Activated CD4-positive, alpha-beta T cell treated with anti-CD3 and anti-CD28 coated beads, Interleukin-2, amount 50 U/mL, for 24 hours (primary cell): ENCODE measurements at regions not wholly inside any gene's neighbourhood (a gene's known extent, or its start where the extent isn't known, plus 50 kb on each side); places are given as distances from the start of the nearest gene placed in this dataset.

Experiments
- DNase-seq, 2 donors: peaks; one replicate each; pipeline ENCODE4 v3.0.0-alpha.2; 2020; ENCODE audit warnings: low read depth in 1 of 2, low spot score in 1 of 2

GRCh38 chr15:85847031-85847430 lies 52.3 kb upstream of the KLHL25 start:
- DNase-seq, result no peak

GRCh38 chr15:85849946-85850345 lies 55.2 kb upstream of the KLHL25 start:
- DNase-seq, result no peak

GRCh38 chr15:85852969-85853368 lies 58.2 kb upstream of the KLHL25 start:
- DNase-seq, result no peak

- peak in 1 of 2 donors; percentile 59 for DNase-seq
Observed at GRCh38 chr15:85854345-85855097, 59.8 kb upstream of the KLHL25 start.

- peak; percentile 62 to 69 for DNase-seq
Observed at GRCh38 chr15:85858586-85859375, 64.1 kb upstream of the KLHL25 start.

GRCh38 chr15:85859671-85860070 lies 64.9 kb upstream of the KLHL25 start:
- DNase-seq, result no peak

- no peak for DNase-seq
Observed at GRCh38 chr15:85860394-85861161, 65.9 kb upstream of the KLHL25 start.

- no peak for DNase-seq
Observed at GRCh38 chr15:85865070-85865684, 70.5 kb upstream of the KLHL25 start.

- no peak for DNase-seq
Observed at GRCh38 chr15:85867250-85867649, 72.5 kb upstream of the KLHL25 start.

- no peak for DNase-seq
Observed at GRCh38 chr15:85869124-85869523, 74.4 kb upstream of the KLHL25 start.

- DNase-seq, result no peak
Observed at GRCh38 chr15:85870216-85871014, 75.7 kb upstream of the KLHL25 start.

- DNase-seq, result no peak
Observed at GRCh38 chr15:85871545-85871944, 76.8 kb upstream of the KLHL25 start.

GRCh38 chr15:85872125-85872524 lies 77.4 kb upstream of the KLHL25 start:
- DNase-seq, result no peak

GRCh38 chr15:85874236-85874635 lies 79.5 kb upstream of the KLHL25 start:
- no peak for DNase-seq

- no peak for DNase-seq
Observed at GRCh38 chr15:85875756-85876155, 81.0 kb upstream of the KLHL25 start.

GRCh38 chr15:85878828-85879225 lies 84.1 kb upstream of the KLHL25 start:
- no peak for DNase-seq

- DNase-seq, result no peak
Observed at GRCh38 chr15:85879334-85880163, 84.8 kb upstream of the KLHL25 start.

- DNase-seq, result no peak
Observed at GRCh38 chr15:85880501-85881190, 85.9 kb upstream of the KLHL25 start.

- DNase-seq, result no peak
Observed at GRCh38 chr15:85886309-85886811, 91.6 kb upstream of the KLHL25 start.
